GM10266 (cell line): ENCODE measurements at regions not wholly inside any gene's neighbourhood (a gene's known extent, or its start where the extent isn't known, plus 50 kb on each side); places are given as distances from the start of the nearest gene placed in this dataset.

ENCODE experiments used
- DNase-seq: peaks from one replicate; pipeline ENCODE4 v3.0.0; 2012; ENCODE audit errors: extremely low spot score
- CTCF ChIP-seq: IDR thresholded peaks from 2 replicates; pipeline ENCODE4 v1.5.1; 2012; ENCODE audit warnings: mild to moderate bottlenecking, low read depth; ENCODE audit not compliant: control insufficient read depth, insufficient read depth; ENCODE audit errors: missing control alignments

GRCh38 chrX:120769576-120770341 is 105.9 kb downstream of the CT47B1 start:
- peak; percentile 44 for TF ChIP-seq CTCF
- peak; percentile 10 for DNase-seq

- no peak for TF ChIP-seq CTCF
- DNase-seq, result no peak
Observed at GRCh38 chrX:120768681-120769080, 107.0 kb downstream of the CT47B1 start.

- no peak for DNase-seq
- no peak for TF ChIP-seq CTCF
Observed at GRCh38 chrX:120768254-120768653, 107.4 kb downstream of the CT47B1 start.

GRCh38 chrX:120763269-120763668 is 112.4 kb downstream of the CT47B1 start:
- TF ChIP-seq CTCF, result no peak

GRCh38 chrX:120761810-120762209 is 113.9 kb downstream of the CT47B1 start:
- no peak for DNase-seq
- no peak for TF ChIP-seq CTCF

More at GRCh38 chrX:120763269-120763668, 112.4 kb downstream of the CT47B1 start:
- DNase-seq, result no peak

GRCh38 chrX:120759685-120760084 is 116.0 kb downstream of the CT47B1 start:
- no peak for TF ChIP-seq CTCF
- no peak for DNase-seq

GRCh38 chrX:120755066-120755846 is 120.4 kb downstream of the CT47B1 start:
- DNase-seq, result no peak
- no peak for TF ChIP-seq CTCF
